Upper lobe of right lung (tissue), 1 donor: ENCODE measurements at regions not wholly inside any gene's neighbourhood (a gene's known extent, or its start where the extent isn't known, plus 50 kb on each side); places are given as distances from the start of the nearest gene placed in this dataset.

Experiments used
- ATAC-seq: fragments of 200-7000 bp; cut with Tn5 transposase; one replicate; pipeline ENCODE4 v1.9.1; 2020; ENCODE audit warnings: mild to moderate bottlenecking, moderate library complexity
- DNase-seq: peaks from one replicate; pipeline ENCODE4 v3.0.0-alpha.2; 2020
- H3K27ac ChIP-seq: fragments of 200-600 bp; one replicate; pipeline ENCODE4 v1.8.0; 2022
- H3K27me3 ChIP-seq: fragments of 200-600 bp; one replicate; pipeline ENCODE4 v1.8.0; 2022; ENCODE audit warnings: mild to moderate bottlenecking
- H3K36me3 ChIP-seq: fragments of 200-600 bp; one replicate; pipeline ENCODE4 v1.8.0; 2022
- H3K4me1 ChIP-seq: fragments of 200-600 bp; one replicate; pipeline ENCODE4 v1.8.0; 2022
- H3K4me3 ChIP-seq: fragments of 200-600 bp; one replicate; pipeline ENCODE4 v1.8.0; 2022; ENCODE audit warnings: mild to moderate bottlenecking
- H3K9me3 ChIP-seq: fragments of 200-600 bp; one replicate; pipeline ENCODE4 v1.8.0; 2022
- intact Hi-C: fragments of 100-400 bp; cut with DNase I; formaldehyde crosslinking; loops from one replicate; pipeline ENCODE4 v1.11.0; 2022
- TF ChIP-seq, protein P1 (sequence below): fragments of 200-600 bp; IDR thresholded peaks from one replicate; pipeline ENCODE4 v1.8.0; 2022; ENCODE audit warnings: antibody characterized with exemption
- donor health status: DM: no; HTN: yes; CAD: no; lungs with severe emphysema.

DNA sequence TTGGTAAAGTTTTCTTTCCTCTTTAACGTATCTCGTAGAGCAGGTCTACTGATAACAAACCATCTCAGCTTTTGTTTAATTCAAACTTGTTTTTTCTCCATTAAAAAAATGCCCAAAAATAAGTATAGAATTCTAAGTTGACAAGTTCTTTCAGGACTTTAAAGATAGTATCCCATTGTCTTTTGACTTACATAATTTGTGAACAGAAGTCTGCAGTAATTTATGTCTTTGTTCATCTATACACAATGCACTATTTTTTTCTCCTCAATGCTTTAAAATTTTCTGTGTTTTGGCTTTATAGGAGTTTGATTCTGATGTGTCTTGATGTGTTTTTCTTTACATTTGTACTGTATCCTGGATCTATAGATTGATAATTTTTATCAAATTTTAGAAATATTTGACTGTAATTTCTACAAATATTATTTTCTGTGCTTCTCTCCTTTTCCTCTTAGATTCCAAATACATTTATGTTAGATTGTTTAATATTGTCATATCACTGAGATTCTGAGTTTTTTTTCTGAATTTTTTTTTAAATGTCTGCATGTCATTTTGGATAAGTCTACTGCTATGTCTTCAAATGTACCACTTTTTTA, 143.3 kb downstream of the FTCDNL1 start:
- Histone ChIP-seq H3K4me3 (no peak overlapping the region), H3K27ac (no peak overlapping the region), H3K9me3 (no peaks in the 10 kb centered on the region), H3K4me1 (no peaks in the 10 kb centered on the region), H3K27me3 (no peaks in the 10 kb centered on the region), H3K36me3 (no peaks in the 10 kb centered on the region)
- DNase-seq (no peak), ATAC-seq (no peak)
- TF ChIP-seq, protein P1, sequence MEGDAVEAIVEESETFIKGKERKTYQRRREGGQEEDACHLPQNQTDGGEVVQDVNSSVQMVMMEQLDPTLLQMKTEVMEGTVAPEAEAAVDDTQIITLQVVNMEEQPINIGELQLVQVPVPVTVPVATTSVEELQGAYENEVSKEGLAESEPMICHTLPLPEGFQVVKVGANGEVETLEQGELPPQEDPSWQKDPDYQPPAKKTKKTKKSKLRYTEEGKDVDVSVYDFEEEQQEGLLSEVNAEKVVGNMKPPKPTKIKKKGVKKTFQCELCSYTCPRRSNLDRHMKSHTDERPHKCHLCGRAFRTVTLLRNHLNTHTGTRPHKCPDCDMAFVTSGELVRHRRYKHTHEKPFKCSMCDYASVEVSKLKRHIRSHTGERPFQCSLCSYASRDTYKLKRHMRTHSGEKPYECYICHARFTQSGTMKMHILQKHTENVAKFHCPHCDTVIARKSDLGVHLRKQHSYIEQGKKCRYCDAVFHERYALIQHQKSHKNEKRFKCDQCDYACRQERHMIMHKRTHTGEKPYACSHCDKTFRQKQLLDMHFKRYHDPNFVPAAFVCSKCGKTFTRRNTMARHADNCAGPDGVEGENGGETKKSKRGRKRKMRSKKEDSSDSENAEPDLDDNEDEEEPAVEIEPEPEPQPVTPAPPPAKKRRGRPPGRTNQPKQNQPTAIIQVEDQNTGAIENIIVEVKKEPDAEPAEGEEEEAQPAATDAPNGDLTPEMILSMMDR, result no peak
- intact Hi-C loops, result loop anchor here (10.0 kb wide), 1 partner anchor 157 kb away; no protein-coding TSS in a partner anchor

DNA sequence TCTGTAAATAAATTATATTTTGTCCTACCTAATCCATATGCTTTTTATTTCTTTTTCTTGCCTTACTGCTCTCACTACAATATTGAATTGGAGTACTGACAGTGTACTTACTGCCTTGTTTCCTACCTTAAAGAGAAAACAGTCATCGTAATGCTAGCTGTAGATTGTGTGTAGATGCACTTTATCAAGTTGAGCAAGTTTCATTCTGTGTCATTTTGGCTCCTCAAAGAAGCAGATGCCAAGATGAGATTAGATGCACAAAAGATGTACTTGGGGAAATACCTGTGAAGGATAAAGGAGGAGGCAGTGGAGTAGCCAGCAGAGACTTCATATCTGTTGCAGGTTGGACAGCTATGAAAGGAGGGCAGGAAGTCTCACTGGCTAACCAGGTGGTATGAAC, 145.5 kb downstream of the FTCDNL1 start:
- H3K36me3 ChIP-seq, result no peaks in the 10 kb centered on the region
- H3K4me1 ChIP-seq, result no peaks in the 10 kb centered on the region
- no peak for ATAC-seq
- intact Hi-C loops, result loop anchor here (10.0 kb wide), 1 partner anchor 159 kb away; no protein-coding TSS in a partner anchor
- H3K4me3 ChIP-seq, result no peak overlapping the region
- TF ChIP-seq, protein P1, result no peak
- H3K9me3 ChIP-seq, result no peaks in the 10 kb centered on the region
- no peaks in the 10 kb centered on the region for H3K27me3 ChIP-seq
- H3K27ac ChIP-seq, result no peak overlapping the region
- DNase-seq, result no peak

DNA sequence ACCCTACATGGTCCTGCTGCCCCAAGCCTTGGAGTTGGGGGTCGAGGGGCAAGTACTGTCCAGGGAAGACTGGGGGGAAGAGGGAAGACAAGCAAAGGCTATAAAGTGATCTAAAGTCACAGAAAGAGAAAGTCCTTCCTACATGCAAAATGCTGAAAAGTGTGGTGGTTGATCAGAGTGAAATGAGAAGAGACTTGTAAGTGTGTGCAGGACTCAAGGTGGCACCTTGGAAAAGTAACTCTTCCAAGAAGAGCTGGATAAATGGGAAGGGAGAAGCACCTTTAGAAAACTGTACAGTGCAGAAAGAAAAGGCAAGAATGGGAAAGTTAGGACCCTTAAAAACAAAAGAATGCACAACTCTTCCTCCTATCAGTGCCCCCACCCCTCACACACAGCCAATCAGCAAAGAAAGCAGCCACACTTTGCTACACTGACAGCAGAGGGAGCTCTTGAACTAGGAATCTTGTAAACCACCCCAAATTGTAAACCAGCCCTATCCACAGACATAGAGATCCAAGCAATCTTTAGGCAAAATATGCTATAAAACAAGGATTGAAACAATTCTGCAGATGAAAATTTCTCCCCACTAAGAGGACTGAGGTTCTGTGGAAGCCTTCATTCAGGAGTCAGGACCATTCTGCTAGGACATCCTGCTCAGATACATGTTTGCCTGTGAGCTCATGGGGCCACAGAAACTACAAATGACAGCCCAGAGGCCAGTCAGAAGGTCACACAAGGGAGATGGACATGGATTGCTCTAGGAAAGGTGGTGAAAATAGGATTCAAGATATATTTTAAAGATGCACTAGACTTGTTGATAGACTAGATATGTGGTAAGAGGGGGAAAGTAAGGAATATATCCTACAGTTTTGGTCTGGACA, 146.4 kb downstream of the FTCDNL1 start:
- H3K36me3 ChIP-seq, result no peaks in the 10 kb centered on the region
- ATAC-seq (peak; percentile 93), DNase-seq (no peak)
- TF ChIP-seq, protein P1, result peak; percentile 64
- H3K27me3 ChIP-seq, result no peaks in the 10 kb centered on the region
- no peak overlapping the region for H3K27ac ChIP-seq
- no peak overlapping the region for H3K4me3 ChIP-seq
- no peaks in the 10 kb centered on the region for H3K4me1 ChIP-seq
- no peaks in the 10 kb centered on the region for H3K9me3 ChIP-seq
- intact Hi-C loops, result loop anchor here (10.0 kb wide), 1 partner anchor 160 kb away; no protein-coding TSS in a partner anchor

DNA sequence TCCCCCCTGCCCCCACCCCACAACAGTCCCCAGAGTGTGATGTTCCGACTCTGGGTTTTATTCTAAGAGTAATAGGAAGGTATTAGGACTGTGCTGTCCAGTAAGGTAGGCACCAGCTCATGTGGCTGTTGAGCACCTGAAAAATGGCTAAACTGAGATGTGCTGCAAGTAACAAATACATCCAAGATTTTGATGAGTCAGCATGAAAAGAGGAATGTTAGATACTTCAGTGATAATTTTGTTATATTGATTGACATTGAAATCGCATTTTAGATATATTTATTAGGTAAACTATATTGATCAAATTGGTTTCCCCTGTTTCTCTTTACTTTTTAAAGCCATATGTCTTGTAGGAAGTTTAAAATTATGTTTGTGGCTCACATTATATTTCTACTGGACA, 147.8 kb downstream of the FTCDNL1 start:
- Histone ChIP-seq H3K27me3 (no peaks in the 10 kb centered on the region), H3K4me1 (no peaks in the 10 kb centered on the region), H3K4me3 (no peak overlapping the region), H3K9me3 (no peaks in the 10 kb centered on the region), H3K36me3 (no peaks in the 10 kb centered on the region), H3K27ac (no peak overlapping the region)
- DNase-seq (no peak), ATAC-seq (no peak)
- TF ChIP-seq, protein P1, result no peak
- intact Hi-C loops, result loop anchor here (10.0 kb wide), 1 partner anchor 162 kb away; no protein-coding TSS in a partner anchor

DNA sequence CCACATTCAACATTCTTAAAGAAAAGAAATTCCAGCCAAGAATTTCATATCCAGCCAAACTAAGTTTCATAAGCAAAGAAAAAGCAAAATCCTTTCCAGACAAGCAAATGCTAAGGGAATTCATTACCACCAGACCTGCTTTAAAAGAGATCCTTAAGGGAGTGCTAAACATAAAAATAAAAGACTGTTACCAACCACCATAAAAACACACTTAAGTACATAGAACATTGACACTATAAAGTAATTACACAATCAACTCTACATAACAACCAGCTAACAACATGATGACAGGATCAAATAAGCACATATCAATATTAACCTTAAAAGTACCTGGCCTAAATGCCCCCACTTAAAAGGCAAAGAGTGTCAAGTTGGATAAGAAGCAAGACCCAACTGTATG, 153.5 kb downstream of the FTCDNL1 start:
- intact Hi-C loops, result no loop called here
- ATAC-seq (no peak), DNase-seq (no peak)
- H3K36me3 ChIP-seq, result no peaks in the 10 kb centered on the region
- H3K27me3 ChIP-seq, result no peaks in the 10 kb centered on the region
- H3K4me3 ChIP-seq, result no peak overlapping the region
- no peaks in the 10 kb centered on the region for H3K4me1 ChIP-seq
- no peak overlapping the region for H3K27ac ChIP-seq
- no peaks in the 10 kb centered on the region for H3K9me3 ChIP-seq
- TF ChIP-seq, protein P1, result no peak
